ENCODE measurements at regions not wholly inside any gene's neighbourhood (a gene's known extent, or its start where the extent isn't known, plus 50 kb on each side); places are given as distances from the start of the nearest gene placed in this dataset.

GRCh38 chr20:58019027-58019849, 209.2 kb downstream of the ANKRD60 start:
- TF ChIP-seq CTCF (IDR thresholded peaks at IDR 0.05) (no peak), POLR2A (IDR thresholded peaks at IDR 0.05) (no peak)
